AG09319 (cell line): ENCODE measurements at regions not wholly inside any gene's neighbourhood (a gene's known extent, or its start where the extent isn't known, plus 50 kb on each side); places are given as distances from the start of the nearest gene placed in this dataset.
A peak's percentile ranks its signal among the peaks of the same experiment; 100 is the strongest.

ENCODE experiments used
- DNase-seq: peaks from one replicate; pipeline ENCODE4 v3.0.0-alpha.2; 2010; ENCODE audit warnings: low read depth; ENCODE audit errors: extremely low read depth
- CTCF ChIP-seq: IDR thresholded peaks from 2 replicates; pipeline ENCODE4 v1.5.1; 2011; ENCODE audit warnings: low read depth, mild to moderate bottlenecking, inconsistent platforms, low read length, moderate library complexity

- DNase-seq = no peak
- no peak for TF ChIP-seq CTCF
These were observed 300.1 kb downstream of the SPRY1 start for GRCh38 chr4:123696687-123697086.

- no peak for TF ChIP-seq CTCF
These were observed 302.0 kb downstream of the SPRY1 start for GRCh38 chr4:123698556-123698955.

GRCh38 chr4:123699880-123700771 lies 303.5 kb downstream of the SPRY1 start:
- peak; percentile 81 for DNase-seq
- no peak for TF ChIP-seq CTCF

More at GRCh38 chr4:123698556-123698955, 302.0 kb downstream of the SPRY1 start:
- DNase-seq = no peak

- no peak for TF ChIP-seq CTCF
- no peak for DNase-seq
These were observed 304.6 kb downstream of the SPRY1 start for GRCh38 chr4:123701131-123701575.

- no peak for DNase-seq
- no peak for TF ChIP-seq CTCF
These were observed 308.8 kb downstream of the SPRY1 start for GRCh38 chr4:123705419-123705818.

- TF ChIP-seq CTCF = no peak
- no peak for DNase-seq
These were observed 310.4 kb downstream of the SPRY1 start for GRCh38 chr4:123706973-123707372.

GRCh38 chr4:123708902-123709301 lies 312.3 kb downstream of the SPRY1 start:
- no peak for TF ChIP-seq CTCF
- DNase-seq = no peak
